Stimulated activated CD8-positive, alpha-beta memory T cell treated with anti-CD3 and anti-CD28 coated beads, Interleukin-7, amount 100 ng/mL, for 48 hours (primary cell): ENCODE measurements at regions not wholly inside any gene's neighbourhood (a gene's known extent, or its start where the extent isn't known, plus 50 kb on each side); places are given as distances from the start of the nearest gene placed in this dataset.

Experiments used
- DNase-seq, 2 donors: peaks; one replicate each; pipeline ENCODE4 v3.0.0-alpha.2; 2020; ENCODE audit warnings: low read depth in 1 of 2; ENCODE audit errors: extremely low read depth in 1 of 2

DNA sequence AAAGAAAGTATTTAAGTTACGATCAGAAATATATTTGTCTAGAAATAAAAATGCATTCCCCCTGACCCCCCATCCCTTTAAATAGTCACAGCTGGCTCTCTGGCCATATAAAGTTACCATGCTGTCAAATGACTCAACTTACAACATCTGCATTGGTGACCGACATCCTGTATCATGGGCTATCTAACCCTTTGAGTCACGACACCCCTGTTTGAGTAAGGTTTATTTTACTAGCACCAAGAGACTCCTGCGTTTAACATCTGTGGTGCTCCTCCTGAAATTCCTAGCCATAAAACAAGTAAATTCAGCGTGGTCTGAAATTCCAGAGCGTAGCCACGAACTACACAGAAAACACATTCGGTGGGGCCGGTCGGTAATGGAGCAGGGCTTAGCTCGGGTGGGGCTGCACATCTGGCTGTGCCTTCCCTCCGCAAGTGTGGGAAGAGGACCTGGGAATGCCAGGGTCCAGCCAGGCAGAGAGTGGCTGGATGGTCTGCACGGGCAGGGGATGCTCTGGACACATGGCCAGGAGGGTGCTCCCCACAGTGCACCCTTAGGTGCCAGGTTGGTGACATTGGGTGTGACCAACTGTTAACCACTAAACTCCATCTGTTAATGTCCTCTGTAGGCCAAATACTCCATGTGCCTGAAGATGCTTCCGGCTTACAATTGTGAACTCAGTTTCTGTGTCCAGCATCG is 53.0 kb upstream of the CLDN14 start:
- DNase-seq, result no peak

DNA sequence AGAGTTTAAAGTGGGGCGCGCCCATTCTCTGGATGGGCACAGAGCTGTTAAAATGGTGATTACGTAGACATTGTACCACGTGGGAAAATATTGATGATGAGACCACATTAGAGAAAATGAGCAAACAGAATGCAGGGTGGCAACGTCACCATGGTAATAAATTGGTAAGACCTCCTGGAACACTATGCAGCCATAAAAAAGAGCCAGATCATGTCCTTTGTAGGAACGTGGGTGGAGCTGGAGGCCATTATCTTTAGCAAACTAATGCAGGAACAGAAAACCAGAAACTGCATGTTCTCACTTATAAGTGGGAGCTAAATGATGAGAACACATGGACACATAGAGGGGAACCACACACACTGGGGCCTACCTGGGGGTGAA is 53.5 kb upstream of the CLDN14 start:
- DNase-seq, result no peak

DNA sequence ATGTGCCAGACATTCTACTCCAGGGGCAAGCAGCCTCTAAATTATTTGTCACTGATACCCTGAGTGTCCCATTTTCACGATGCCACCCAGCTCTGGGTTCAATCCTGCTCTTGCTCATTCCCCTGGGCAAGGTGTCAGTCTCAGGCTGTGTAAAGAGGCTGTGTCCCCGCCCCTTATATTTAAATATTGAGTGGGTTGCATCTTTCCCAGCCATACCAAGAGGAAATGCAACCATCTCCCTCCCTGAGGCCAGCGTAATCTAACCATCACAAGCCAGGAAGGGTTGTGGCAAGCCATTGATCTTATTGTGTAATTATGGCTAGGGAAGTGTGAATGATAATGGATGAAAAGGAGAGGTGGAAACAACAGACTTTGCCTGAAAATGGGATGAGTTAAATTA is 54.7 kb upstream of the CLDN14 start:
- no peak for DNase-seq

DNA sequence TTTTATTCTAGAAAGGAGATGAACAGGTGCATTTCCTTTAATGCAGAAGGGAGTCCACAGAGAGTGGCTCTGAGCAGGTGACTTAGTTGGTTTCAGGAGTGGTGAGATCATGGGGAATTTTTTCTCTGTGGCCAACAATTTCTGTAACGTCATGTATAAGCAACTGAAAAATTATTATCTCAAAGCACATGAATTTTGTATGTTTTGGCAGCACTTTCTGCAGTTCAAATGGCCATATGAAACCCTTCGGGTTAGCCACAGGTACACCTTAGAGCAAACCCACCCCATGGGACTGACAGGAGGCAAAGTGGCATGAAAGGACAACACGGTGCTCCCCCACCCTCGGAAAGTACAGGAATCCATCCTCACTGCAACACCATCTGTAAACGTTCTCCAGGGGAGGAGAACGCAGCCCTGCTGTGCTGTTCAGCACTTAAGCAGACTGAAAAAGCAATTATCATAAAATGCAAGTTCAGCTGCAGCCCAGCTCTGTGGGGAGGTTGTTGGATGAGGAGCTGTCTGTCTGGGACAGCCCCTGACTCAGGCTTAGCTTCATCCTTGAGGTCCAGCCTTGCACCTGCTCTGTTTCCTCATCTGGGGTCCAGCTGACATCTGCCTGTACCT is 55.8 kb upstream of the CLDN14 start:
- DNase-seq, result no peak

DNA sequence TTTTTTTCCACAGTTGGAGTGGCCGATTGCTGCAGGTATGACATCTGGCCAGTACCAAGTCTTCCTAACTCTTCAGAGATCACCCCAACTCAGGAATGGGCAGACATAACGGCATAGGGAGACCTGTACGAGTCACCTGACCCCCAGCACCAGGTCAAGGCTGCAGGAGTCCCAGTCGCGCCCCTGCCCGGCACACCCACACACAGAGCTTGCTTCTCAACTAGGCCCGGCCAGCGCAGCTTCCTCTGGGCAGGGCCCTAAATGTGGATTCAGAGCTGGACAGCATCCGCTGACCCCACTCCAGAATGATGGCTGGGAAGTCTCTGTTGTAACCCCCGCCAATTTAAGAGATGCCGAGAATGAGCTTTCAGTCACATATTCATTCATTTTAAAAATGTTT is 58.8 kb upstream of the CLDN14 start:
- DNase-seq, result no peak

DNA sequence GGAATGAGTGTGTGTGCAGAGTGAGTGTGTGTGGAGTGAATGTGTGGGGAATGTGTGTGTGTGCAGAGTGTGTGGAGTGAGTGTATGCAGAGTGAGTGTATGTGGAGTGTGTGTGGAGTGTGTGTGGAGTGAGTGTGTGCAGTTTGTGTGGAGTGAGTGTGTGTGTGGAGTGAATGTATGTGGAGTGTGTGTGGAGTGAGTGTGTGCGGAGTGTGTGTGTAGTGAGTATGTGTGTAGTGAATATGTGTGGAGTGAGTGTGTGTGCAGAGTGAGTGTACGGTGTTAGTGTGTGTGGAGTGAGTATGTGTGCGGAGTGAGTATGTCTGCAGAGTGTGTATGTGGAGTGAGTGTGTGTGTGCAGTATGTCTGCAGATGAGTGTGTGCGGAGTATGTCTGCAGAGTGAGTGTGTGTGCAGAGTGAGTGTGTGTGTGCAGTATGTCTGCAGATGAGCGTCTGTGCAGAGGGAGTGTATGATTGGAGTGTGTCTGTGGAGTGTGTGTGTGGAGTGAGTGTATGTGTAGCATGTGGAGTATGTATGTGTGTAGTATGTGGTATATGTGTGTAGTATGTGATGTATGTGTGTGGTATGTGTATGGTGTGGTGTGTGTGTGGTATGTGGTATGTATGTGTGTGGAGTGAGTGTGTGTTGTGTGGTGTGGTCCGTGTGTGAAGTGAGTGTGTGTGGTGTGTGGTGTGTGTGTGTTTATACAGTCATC is 59.7 kb upstream of the CLDN14 start:
- DNase-seq, result no peak

DNA sequence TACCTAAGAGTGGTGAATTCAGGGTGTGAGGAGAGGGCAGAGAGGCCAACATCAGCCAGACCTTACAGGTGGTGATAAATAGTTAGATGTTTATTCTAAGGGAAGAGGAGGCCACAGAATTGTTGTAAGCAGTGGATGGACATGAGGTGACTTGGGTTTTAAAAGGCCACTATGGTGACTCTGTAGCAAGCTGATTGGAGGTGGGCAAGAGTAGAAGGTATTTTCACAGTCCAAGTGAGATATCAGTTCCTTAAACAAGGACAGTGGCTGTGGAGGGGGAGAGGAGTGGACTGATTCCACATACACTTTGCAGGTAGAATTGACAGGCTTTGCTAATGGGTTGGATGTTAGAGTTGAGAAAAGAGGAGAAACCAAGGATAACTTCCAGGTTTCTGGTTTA is 60.8 kb upstream of the CLDN14 start:
- DNase-seq, result no peak

DNA sequence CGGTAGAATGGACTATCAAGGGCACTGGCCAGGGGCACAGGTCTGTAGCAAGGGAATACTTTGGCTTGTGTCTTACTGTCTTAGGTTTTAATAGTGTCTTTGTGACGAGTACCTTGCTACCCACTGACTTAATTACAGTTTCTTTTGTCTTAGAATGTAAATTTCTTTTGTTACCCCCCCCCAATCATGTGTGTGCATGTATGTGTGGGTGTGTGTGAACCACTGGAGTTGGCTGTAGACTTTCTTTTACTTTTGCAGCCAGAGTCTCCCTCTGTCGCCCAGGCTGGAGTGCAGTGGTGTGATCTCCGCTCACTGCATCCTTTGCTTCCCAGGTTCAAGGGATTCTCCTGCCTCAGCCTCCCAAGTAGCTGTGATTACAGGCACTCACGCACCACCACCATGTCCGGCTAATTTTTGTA is 61.8 kb upstream of the CLDN14 start:
- no peak for DNase-seq

DNA sequence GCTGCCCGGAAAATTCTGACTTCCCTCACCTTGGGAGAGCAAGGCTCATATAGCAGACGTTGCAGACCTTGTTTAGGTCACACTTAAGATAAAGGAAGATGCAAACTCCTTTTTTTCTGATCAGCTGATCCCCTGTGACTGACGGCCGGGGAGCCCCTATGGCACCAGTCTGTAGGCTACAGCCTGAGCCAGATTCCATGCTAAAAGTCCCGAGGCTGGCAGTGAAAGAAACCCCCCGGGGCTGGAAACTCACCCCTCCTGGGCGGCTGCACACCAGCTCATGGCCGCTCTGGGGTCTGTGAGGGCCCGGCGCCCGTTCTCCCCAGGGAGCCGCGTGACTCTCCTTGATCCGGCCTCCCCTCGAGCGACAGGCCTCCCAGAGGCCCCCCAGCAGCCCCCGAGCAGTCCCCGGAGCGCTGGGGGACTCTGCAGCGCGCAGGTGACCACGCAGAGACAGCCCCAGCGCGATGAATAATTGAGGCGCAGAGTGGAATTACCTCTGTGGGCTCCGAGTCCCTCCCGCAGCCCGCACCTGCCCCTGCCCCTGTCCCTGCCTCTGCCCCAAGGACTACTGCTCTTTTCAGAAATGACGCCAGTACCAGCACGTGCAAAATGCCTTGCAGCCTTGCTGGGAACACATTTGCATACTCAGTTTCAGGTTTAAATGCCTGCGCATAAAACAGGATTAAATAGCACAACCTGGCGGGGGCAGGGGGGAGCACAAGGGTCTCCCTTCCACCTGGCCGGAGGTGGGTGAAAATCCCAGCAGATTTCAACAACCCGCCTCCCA is 62.6 kb upstream of the CLDN14 start:
- no peak for DNase-seq

DNA sequence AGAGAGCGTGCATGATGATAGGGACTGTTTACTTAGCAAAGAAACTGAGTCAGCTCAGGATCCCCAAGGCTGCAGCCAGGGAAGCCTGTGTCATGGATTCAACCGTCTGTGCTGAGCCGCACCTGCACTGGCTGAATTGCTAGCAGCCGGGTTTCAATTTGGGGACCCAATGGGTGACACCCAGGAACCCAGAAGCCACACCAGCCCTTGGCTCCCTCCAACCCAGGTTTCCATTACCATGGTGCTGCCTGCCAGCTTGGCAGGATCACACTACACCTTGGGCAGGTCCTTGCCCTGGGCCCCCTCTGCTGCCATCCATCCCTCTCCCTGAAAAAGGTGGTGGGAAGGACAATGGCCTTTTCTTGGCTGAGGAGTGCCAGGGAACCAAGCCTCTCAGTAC is 64.0 kb upstream of the CLDN14 start:
- DNase-seq, result no peak

DNA sequence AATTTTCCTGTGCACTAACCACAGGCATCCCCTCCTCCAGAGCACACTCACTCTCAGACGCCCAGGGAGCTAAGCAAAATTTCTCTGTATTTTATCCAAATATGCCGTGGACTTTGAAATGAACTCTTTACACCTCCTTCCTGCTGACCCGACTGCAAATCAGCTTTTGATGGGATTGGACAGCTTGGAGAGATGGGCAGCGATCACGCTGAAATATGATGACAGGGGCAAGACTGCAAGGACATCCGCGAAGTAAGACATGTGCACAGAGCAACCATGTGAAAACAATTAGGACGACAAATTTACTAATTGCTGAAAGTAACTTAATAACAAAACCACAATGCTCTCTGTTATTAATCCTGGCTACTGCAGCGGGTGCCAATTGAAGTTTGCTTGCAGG is 64.6 kb upstream of the CLDN14 start:
- DNase-seq, result no peak

DNA sequence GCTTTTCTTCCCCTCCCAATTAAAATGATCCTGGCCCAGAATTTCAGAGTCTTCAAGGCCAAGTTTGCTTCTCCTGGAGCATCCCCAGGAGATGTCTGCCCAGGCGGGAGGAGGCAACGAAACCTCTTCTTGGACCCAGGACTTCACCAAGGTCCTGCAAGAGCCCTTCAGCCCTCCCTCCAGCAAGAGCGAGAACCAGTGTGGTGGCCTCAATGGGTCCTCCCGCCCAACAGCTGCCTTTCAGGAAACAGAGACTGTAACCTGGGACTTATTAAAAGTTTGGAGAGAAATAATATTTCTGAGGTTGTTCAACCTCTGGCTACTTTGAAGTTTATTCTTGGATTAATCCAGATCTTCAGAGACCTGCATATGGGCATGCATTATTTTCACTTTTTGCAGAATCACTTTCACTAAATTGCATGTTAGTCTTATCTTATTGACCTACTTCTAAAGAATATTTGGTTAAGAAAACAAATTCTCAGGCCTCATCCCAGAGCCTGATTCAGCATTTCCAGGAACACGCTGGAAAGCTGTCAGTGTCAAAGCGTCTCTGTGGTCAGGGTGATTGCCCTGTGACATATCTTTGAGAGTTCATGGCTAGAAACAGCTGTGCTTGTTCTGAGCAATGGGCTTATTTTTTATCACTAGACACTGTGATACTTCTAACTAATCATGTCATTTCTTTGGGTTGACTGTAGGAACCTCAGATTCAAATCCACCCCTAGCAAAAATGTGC is 66.0 kb upstream of the CLDN14 start:
- DNase-seq, result no peak

DNA sequence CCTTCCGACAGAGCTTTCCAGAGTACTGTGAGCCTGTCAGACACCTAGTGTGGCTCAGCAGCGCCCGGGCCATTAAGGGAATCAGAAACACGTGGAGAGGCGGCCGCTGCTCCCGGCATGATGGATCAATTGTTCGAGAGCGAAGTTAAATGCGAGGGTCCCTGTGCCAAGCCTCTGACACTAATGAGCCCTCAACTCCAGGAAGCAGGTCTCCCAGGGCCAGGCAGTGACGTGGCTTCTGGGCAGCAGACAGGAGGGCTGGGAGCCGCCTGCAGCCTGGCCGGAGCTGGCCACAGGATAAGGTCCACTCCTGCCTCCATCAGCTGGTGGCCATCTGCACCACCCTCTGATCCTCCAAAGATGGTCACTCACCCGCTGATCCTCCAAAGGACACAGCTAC is 67.5 kb upstream of the CLDN14 start:
- no peak for DNase-seq

DNA sequence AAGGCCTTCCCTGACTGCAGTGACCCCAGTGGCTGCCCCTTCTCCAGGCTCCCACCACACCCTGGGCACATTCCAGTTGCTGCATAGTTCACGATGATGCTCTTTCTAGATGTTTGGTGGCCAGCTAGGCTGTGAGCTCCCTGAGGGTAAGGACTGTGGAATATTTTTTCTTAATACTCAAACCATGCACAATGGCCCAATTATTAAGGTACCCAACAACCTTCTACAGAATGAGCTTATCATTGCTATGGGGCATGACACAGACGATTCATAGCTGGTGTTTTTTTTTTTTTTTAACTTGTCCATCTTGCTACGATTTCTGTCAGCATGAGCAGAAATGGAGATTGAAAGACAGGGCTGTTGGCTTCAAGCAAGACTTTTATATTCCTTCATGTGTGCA is 68.9 kb upstream of the CLDN14 start:
- no peak for DNase-seq

DNA sequence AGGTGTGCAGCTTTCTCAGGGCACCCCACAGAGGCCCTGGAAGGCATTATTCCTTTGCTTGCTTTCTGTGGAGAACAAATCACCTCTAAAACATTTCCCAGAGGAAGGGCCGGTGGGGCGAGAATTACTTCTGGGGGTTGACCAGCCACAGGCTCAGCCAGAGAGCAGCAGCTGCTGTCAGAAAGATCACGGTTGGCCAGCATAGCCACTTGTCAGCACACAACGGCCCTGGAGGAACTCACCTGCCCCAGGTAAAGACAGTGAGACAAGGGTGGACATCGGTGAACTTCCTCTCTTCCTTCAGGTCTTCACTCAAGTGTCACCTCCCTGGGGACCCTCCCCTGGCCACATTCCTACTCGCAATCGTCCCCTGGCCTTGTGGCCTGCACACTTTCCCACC is 69.5 kb upstream of the CLDN14 start:
- DNase-seq, result no peak

DNA sequence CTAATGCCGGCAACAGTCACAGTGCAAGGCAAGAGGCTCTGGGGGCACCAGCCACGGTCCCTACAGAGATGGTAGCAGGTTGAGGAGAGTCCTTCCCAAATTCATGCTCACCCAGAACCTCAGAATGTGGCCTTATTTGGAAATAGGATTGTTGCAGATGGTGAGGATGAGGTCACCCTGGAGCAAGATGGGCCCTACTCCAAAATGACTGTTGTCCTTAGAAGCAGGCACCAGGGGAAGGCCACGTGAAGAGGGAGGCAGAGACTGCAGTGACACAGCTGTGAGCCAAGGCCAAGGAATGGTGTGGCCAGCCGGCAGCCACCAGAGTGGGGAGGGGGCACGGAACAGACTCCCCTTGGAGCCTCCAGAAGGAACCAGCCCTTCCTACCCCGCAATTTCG is 70.8 kb upstream of the CLDN14 start:
- DNase-seq, result no peak

DNA sequence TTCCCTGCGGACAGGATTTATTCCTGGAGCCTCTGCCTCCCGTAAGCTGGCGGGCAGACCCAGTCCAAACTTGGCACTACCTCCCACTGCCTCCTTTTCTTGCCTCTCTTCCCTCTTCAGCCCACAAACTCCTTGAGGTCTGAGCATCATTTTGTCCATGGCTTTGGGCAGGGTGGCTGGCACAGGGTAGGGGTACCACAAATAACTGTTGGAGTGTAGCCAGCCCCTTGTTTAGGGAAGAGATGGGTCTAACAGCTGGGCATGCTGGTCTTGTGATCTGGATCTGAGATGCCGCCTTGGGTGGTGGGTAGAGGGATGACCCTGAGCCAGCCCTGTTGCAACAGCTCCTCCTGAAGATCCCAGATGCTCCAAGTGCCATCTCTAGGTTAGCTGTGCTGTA is 71.4 kb upstream of the CLDN14 start:
- DNase-seq, result no peak

DNA sequence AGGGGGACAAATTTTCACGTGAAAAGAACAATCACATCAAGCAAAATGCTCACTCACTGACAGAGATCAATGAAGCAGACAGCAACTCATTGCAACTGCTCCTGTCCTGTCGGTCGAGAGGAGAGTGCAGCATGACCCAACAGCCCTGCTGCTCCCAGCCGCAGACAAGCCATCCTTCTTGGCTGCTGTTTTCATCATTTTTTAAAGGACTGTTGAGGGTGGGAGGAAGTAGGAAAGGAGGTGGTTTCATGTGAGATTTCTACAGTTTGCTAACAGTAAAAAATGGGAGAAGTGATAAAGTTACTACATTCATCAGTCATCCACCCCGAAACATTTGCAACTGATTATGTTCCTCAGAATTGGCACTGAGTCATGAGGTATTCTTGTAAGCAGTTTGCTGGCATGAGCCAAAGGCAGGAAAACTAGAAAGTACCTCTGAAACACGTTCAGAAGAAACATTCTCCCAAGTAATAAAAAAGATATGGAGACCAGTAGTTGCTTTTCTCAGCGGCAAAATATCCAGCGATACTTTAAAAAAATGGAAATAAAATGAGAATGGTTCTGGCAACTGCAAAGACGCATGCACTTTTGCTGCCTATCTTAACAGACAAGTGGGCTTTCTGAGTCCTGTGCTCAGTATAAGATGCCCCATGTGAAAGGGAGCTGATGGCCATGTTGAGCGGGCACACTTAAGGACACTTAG is 72.0 kb upstream of the CLDN14 start:
- no peak for DNase-seq

DNA sequence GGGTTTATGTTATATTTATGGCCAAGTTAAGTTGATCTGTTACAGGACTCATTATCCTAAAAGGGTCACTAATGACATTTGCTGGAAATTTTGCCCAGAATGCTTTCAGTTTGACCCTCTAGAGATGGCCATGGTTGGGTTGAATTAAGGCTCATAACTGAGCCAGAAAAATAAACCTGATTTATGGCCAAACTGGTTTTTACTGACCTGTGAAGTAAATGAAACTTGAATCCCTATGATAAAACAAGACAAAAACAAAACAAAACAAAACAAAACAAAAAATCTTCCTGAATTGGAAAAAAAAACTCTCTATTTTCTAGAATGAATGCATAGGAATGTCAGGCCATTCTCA is 72.5 kb upstream of the CLDN14 start:
- no peak for DNase-seq

DNA sequence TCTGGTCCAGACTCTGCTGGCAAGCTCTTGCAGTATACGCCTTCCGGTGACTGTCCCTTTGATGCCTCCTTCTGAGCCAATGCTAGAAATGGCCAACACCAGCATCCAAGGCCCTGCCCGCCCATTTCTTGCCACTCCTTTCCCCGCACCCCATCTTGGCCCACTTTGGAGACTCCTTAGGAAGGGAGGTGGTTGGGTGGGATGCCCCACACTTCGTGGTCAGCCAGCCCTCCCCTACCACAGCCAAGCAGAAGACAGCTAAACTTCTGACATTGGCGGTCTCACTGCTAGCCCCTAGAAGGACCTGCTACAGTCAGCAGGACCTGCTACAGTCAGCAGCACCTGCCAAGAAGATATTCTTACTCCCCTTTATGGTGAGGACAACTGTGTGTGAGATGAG is 73.5 kb upstream of the CLDN14 start:
- DNase-seq, result no peak
